GM23338 (cell line): ENCODE measurements at regions not wholly inside any gene's neighbourhood (a gene's known extent, or its start where the extent isn't known, plus 50 kb on each side); places are given as distances from the start of the nearest gene placed in this dataset.

Experiments
- ATAC-seq: fragments of 200-7000 bp; cut with Tn5 transposase; 3 replicates; pipeline ENCODE4 v1.9.1; 2020
- DNase-seq: peaks from one replicate; pipeline ENCODE4 v3.0.0-alpha.2; 2015; ENCODE audit warnings: low spot score
- H2AFZ ChIP-seq: fragments of 200-600 bp; sonication (generic); 2 replicates; pipeline ENCODE4 v1.8.0; 2016; ENCODE audit warnings: antibody characterized with exemption, mild to moderate bottlenecking, moderate library complexity
- H3F3A ChIP-seq: fragments of 200-600 bp; sonication (generic); replicated peaks from 2 replicates; pipeline ENCODE4 v1.8.0; 2017; ENCODE audit warnings: antibody characterized with exemption, mixed run types, low read depth
- H3K27ac ChIP-seq: fragments of 200-600 bp; sonication (generic); 2 replicates; pipeline ENCODE4 v1.6.1; 2016; ENCODE audit warnings: low read depth
- H3K27me3 ChIP-seq: fragments of 200-600 bp; sonication (generic); 2 replicates; pipeline ENCODE4 v1.8.0; 2016; ENCODE audit warnings: mild to moderate bottlenecking, mixed run types, moderate library complexity; ENCODE audit not compliant: insufficient read depth
- H3K36me3 ChIP-seq: fragments of 200-600 bp; sonication (generic); 2 replicates; pipeline ENCODE4 v1.8.0; 2016; ENCODE audit warnings: mild to moderate bottlenecking; ENCODE audit not compliant: insufficient read depth
- H3K4me1 ChIP-seq: fragments of 200-600 bp; sonication (generic); 2 replicates; pipeline ENCODE4 v1.8.0; 2016; ENCODE audit warnings: mild to moderate bottlenecking, moderate library complexity; ENCODE audit not compliant: insufficient read depth
- H3K4me2 ChIP-seq: fragments of 200-600 bp; sonication (generic); 2 replicates; pipeline ENCODE4 v1.7.1; 2017; ENCODE audit warnings: mixed run types
- H3K4me3 ChIP-seq: fragments of 200-600 bp; sonication (generic); 2 replicates; pipeline ENCODE4 v1.6.1; 2016; ENCODE audit warnings: mixed run types
- H3K79me2 ChIP-seq: fragments of 200-600 bp; sonication (generic); replicated peaks from 2 replicates; pipeline ENCODE4 v1.8.0; 2017; ENCODE audit warnings: mild to moderate bottlenecking; ENCODE audit not compliant: insufficient read depth
- H3K9me2 ChIP-seq: fragments of 200-600 bp; sonication (generic); 2 replicates; pipeline ENCODE4 v1.8.0; 2017; ENCODE audit not compliant: insufficient read depth
- H4K20me1 ChIP-seq: fragments of 200-600 bp; sonication (generic); replicated peaks from 2 replicates; pipeline ENCODE4 v1.8.0; 2017; ENCODE audit warnings: mild to moderate bottlenecking; ENCODE audit not compliant: insufficient read depth
- H3K27ac Mint-ChIP-seq: 2 replicates; pipeline ENCODE4 v1.8.0; 2020; ENCODE audit warnings: inconsistent platforms, mild to moderate bottlenecking, moderate library complexity, mixed read lengths
- H3K27me3 Mint-ChIP-seq: 3 replicates; pipeline ENCODE4 v1.8.0; 2022; ENCODE audit warnings: low read depth, mild to moderate bottlenecking, moderate library complexity, mixed read lengths, inconsistent platforms; ENCODE audit not compliant: insufficient read depth, poor library complexity
- H3K36me3 Mint-ChIP-seq: 3 replicates; pipeline ENCODE4 v1.8.0; 2021; ENCODE audit warnings: low read depth, mild to moderate bottlenecking, inconsistent platforms, moderate library complexity, mixed read lengths
- H3K4me1 Mint-ChIP-seq: 3 replicates; pipeline ENCODE4 v1.8.0; 2020; ENCODE audit warnings: mild to moderate bottlenecking, inconsistent platforms, mixed read lengths
- H3K4me3 Mint-ChIP-seq: 3 replicates; pipeline ENCODE4 v1.8.0; 2021; ENCODE audit warnings: moderate library complexity, mild to moderate bottlenecking, inconsistent platforms, mixed read lengths
- H3K9me3 Mint-ChIP-seq: 3 replicates; pipeline ENCODE4 v1.8.0; 2020; ENCODE audit warnings: moderate library complexity, mild to moderate bottlenecking, inconsistent platforms, mixed read lengths
- CREB1 ChIP-seq: fragments of 250-450 bp; sonication (Bioruptor Pico); IDR thresholded peaks from 2 replicates; pipeline ENCODE4 v1.5.0; 2020; ENCODE audit warnings: low read depth, mild to moderate bottlenecking, moderate library complexity
- EZH2 ChIP-seq: fragments of 200-600 bp; sonication (generic); IDR thresholded peaks from one replicate; pipeline ENCODE4 v1.8.0; 2017; ENCODE audit warnings: antibody characterized with exemption, mild to moderate bottlenecking, low read depth; ENCODE audit not compliant: unreplicated experiment
- EZH2phosphoT487 ChIP-seq: fragments of 200-600 bp; sonication (generic); IDR thresholded peaks from one replicate; pipeline ENCODE4 v1.8.1; 2018; ENCODE audit warnings: antibody characterized with exemption; ENCODE audit not compliant: unreplicated experiment
- JUNB ChIP-seq: IDR thresholded peaks from one replicate; pipeline ENCODE4 v1.6.1; 2016; ENCODE audit warnings: antibody characterized with exemption; ENCODE audit not compliant: unreplicated experiment
- NANOG ChIP-seq: IDR thresholded peaks from 2 replicates; pipeline ENCODE4 v1.6.1; 2016; ENCODE audit warnings: antibody characterized with exemption, borderline replicate concordance
- POLR2AphosphoS5 ChIP-seq: IDR thresholded peaks from 2 replicates; pipeline ENCODE4 v1.6.1; 2016; ENCODE audit warnings: antibody characterized with exemption, low read depth
- ZNF114 ChIP-seq: fragments of 250-450 bp; sonication (Bioruptor Pico); IDR thresholded peaks from 2 replicates; pipeline ENCODE4 v1.5.0; 2020; ENCODE audit warnings: mild to moderate bottlenecking, moderate library complexity
- ZNF331 ChIP-seq: fragments of 250-450 bp; sonication (Bioruptor Pico); IDR thresholded peaks from 2 replicates; pipeline ENCODE4 v1.5.0; 2020; ENCODE audit warnings: low read depth, mild to moderate bottlenecking, moderate library complexity
- TF ChIP-seq, protein P1 (sequence below): IDR thresholded peaks from one replicate; pipeline ENCODE4 v1.6.1; 2018; ENCODE audit warnings: antibody characterized with exemption; ENCODE audit not compliant: unreplicated experiment
- TF ChIP-seq, protein P2 (sequence below): fragments of 250-450 bp; sonication (Bioruptor Pico); IDR thresholded peaks from 2 replicates; pipeline ENCODE4 v1.5.0; 2020; ENCODE audit warnings: mild to moderate bottlenecking, moderate library complexity
- TF ChIP-seq, protein P3 (sequence below), 2 experiments: fragments of 200-600 bp in 1 of 2; sonication (generic) in 1 of 2; conservative IDR thresholded peaks; 2 replicates each; pipeline versions ENCODE4 v1.5.1 to v1.6.1; 2016 to 2017; ENCODE audit warnings: antibody characterized with exemption in 2 of 2, low read depth in 2 of 2, mild to moderate bottlenecking in 2 of 2, moderate library complexity in 1 of 2

DNA sequence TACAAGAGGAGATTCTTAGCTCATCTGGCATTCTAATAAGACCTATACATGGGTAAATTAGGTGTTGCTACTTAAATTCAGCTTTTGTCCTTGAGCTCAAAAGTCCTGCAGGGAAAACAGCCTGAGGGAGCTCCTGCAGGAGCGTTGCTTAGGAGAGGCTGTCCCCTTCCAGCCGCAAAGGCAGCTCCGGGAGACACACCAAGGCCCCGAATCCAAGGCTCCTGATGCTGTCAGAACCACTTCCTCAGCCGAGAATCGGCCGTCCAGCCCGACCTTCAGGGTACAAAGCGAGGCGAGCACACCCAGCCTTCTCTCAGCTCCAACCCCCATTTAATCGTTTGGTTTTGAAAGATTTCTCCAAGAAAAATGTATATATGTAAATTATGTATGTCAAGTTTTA is 87.0 kb downstream of the DACT2 start (continued):
- TF ChIP-seq, protein P1, sequence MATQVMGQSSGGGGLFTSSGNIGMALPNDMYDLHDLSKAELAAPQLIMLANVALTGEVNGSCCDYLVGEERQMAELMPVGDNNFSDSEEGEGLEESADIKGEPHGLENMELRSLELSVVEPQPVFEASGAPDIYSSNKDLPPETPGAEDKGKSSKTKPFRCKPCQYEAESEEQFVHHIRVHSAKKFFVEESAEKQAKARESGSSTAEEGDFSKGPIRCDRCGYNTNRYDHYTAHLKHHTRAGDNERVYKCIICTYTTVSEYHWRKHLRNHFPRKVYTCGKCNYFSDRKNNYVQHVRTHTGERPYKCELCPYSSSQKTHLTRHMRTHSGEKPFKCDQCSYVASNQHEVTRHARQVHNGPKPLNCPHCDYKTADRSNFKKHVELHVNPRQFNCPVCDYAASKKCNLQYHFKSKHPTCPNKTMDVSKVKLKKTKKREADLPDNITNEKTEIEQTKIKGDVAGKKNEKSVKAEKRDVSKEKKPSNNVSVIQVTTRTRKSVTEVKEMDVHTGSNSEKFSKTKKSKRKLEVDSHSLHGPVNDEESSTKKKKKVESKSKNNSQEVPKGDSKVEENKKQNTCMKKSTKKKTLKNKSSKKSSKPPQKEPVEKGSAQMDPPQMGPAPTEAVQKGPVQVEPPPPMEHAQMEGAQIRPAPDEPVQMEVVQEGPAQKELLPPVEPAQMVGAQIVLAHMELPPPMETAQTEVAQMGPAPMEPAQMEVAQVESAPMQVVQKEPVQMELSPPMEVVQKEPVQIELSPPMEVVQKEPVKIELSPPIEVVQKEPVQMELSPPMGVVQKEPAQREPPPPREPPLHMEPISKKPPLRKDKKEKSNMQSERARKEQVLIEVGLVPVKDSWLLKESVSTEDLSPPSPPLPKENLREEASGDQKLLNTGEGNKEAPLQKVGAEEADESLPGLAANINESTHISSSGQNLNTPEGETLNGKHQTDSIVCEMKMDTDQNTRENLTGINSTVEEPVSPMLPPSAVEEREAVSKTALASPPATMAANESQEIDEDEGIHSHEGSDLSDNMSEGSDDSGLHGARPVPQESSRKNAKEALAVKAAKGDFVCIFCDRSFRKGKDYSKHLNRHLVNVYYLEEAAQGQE, result no peak

DNA sequence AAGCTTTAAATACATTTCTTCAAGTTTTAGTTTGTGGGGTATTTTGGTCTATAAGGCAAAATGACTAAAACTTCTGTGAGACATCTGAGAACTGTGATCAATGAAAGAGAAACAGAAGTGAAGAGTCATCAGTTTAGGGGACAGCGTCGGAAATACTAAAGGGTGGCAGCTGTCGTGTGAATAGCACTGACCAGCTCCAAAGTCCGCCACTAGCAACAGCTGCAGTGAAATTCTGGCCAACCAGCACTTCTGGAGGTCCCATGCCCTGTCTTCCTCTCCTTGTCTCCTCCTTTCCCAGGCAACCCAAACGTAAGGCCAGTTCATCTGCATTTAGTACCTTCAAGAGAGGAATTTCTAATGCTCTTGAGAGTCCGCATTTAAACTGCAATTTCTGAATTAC is 87.5 kb downstream of the DACT2 start:
- Histone ChIP-seq H3K79me2 (no peaks in the 10 kb centered on the region), H3F3A (no peaks in the 10 kb centered on the region), H4K20me1 (no peaks in the 10 kb centered on the region), H3K27ac (no peak overlapping the region), H3K4me3 (no peak overlapping the region), H3K27me3 (no peaks in the 10 kb centered on the region), H2AFZ (no peak overlapping the region), H3K4me1 (no peaks in the 10 kb centered on the region), H3K9me2 (no peaks in the 10 kb centered on the region), H3K4me2 (no peak overlapping the region), H3K36me3 (no peaks in the 10 kb centered on the region)
- no peak for DNase-seq
- Mint-ChIP-seq H3K9me3 (no peaks in the 10 kb centered on the region), H3K27ac (no peak overlapping the region), H3K4me1 (peaks cover 24% of the 10 kb centered on the region), H3K4me3 (no peak overlapping the region), H3K36me3 (no peaks in the 10 kb centered on the region), H3K27me3 (peaks cover 3% of the 10 kb centered on the region)
- ATAC-seq, result peak; percentile 42
- TF ChIP-seq POLR2AphosphoS5 (no peak), ZNF114 (CRISPR knock-in tag) (no peak), JUNB (no peak), ZNF331 (CRISPR knock-in tag) (no peak), EZH2phosphoT487 (no peak), EZH2 (no peak), NANOG (no peak), CREB1 (CRISPR knock-in tag) (no peak)
- TF ChIP-seq, protein P2, sequence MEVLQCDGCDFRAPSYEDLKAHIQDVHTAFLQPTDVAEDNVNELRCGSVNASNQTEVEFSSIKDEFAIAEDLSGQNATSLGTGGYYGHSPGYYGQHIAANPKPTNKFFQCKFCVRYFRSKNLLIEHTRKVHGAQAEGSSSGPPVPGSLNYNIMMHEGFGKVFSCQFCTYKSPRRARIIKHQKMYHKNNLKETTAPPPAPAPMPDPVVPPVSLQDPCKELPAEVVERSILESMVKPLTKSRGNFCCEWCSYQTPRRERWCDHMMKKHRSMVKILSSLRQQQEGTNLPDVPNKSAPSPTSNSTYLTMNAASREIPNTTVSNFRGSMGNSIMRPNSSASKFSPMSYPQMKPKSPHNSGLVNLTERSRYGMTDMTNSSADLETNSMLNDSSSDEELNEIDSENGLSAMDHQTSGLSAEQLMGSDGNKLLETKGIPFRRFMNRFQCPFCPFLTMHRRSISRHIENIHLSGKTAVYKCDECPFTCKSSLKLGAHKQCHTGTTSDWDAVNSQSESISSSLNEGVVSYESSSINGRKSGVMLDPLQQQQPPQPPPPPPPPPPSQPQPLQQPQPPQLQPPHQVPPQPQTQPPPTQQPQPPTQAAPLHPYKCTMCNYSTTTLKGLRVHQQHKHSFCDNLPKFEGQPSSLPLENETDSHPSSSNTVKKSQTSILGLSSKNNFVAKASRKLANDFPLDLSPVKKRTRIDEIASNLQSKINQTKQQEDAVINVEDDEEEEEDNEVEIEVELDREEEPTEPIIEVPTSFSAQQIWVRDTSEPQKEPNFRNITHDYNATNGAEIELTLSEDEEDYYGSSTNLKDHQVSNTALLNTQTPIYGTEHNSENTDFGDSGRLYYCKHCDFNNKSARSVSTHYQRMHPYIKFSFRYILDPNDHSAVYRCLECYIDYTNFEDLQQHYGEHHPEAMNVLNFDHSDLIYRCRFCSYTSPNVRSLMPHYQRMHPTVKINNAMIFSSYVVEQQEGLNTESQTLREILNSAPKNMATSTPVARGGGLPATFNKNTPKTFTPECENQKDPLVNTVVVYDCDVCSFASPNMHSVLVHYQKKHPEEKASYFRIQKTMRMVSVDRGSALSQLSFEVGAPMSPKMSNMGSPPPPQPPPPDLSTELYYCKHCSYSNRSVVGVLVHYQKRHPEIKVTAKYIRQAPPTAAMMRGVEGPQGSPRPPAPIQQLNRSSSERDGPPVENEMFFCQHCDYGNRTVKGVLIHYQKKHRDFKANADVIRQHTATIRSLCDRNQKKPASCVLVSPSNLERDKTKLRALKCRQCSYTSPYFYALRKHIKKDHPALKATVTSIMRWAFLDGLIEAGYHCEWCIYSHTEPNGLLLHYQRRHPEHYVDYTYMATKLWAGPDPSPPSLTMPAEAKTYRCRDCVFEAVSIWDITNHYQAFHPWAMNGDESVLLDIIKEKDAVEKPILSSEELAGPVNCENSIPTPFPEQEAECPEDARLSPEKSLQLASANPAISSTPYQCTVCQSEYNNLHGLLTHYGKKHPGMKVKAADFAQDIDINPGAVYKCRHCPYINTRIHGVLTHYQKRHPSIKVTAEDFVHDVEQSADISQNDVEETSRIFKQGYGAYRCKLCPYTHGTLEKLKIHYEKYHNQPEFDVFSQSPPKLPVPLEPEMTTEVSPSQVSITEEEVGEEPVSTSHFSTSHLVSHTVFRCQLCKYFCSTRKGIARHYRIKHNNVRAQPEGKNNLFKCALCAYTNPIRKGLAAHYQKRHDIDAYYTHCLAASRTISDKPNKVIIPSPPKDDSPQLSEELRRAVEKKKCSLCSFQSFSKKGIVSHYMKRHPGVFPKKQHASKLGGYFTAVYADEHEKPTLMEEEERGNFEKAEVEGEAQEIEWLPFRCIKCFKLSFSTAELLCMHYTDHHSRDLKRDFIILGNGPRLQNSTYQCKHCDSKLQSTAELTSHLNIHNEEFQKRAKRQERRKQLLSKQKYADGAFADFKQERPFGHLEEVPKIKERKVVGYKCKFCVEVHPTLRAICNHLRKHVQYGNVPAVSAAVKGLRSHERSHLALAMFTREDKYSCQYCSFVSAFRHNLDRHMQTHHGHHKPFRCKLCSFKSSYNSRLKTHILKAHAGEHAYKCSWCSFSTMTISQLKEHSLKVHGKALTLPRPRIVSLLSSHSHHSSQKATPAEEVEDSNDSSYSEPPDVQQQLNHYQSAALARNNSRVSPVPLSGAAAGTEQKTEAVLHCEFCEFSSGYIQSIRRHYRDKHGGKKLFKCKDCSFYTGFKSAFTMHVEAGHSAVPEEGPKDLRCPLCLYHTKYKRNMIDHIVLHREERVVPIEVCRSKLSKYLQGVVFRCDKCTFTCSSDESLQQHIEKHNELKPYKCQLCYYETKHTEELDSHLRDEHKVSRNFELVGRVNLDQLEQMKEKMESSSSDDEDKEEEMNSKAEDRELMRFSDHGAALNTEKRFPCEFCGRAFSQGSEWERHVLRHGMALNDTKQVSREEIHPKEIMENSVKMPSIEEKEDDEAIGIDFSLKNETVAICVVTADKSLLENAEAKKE, result no peak
- TF ChIP-seq, protein P3, sequence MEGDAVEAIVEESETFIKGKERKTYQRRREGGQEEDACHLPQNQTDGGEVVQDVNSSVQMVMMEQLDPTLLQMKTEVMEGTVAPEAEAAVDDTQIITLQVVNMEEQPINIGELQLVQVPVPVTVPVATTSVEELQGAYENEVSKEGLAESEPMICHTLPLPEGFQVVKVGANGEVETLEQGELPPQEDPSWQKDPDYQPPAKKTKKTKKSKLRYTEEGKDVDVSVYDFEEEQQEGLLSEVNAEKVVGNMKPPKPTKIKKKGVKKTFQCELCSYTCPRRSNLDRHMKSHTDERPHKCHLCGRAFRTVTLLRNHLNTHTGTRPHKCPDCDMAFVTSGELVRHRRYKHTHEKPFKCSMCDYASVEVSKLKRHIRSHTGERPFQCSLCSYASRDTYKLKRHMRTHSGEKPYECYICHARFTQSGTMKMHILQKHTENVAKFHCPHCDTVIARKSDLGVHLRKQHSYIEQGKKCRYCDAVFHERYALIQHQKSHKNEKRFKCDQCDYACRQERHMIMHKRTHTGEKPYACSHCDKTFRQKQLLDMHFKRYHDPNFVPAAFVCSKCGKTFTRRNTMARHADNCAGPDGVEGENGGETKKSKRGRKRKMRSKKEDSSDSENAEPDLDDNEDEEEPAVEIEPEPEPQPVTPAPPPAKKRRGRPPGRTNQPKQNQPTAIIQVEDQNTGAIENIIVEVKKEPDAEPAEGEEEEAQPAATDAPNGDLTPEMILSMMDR (conservative IDR thresholded peaks at IDR 0.05; ENCODE audit: low read depth in 2 of 2), result no peak
- TF ChIP-seq, protein P1, result no peak
